GM19467 (cell line): ENCODE measurements at regions not wholly inside any gene's neighbourhood (a gene's known extent, or its start where the extent isn't known, plus 50 kb on each side); places are given as distances from the start of the nearest gene placed in this dataset.
"Not testable (repeated sequence)": the region's sequence is repeated elsewhere in the genome, so short reads cannot be mapped to it uniquely, and the experiment has no call there.

Experiments used
- ATAC-seq: cut with Tn5 transposase; IDR thresholded peaks from one replicate; pipeline ENCODE4 v1.9.1; 2021; ENCODE audit warnings: mild to moderate bottlenecking, moderate library complexity; ENCODE audit not compliant: unreplicated experiment

DNA sequence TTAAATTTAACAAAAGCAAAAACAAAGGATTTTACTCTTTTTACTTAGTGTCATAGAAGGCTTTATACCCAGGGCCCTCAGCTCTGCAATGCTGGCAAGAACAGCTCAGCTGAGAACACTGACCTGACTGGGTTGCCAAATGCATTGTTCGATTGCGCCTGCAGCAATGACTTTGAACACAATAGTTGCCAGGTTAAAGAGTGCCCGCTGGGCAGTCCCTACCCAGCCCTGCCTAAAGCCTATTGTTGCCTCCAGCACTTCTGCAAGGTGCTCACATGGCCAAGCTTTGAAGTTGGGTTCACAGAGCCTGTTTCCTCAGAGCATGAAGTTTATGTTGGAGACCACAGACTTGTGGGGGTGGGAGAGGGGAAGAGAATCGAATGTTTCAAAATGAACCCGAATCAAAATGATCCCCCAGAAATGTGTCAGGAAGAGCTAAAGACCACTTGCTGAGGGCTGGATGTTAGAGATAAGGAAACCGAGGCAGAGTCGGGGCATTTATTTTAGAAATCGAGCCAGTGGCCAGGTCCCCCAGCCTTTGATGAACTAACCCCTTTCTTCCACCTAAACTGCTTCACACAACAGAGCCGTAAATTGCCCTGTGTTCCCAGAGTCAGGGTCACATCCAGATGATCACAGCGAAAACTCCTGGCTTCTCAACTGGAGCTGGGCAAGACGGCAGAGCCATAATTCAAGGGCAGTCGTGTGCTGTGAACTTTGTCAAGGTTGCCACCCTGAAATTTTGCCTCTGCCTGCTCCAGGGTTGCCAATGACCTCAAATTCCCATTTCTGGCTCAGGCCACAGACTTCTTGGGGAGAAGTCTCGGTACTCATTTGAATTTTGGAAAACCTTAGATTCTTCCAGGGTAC lies 55.0 kb downstream of the FOXA2 start:
- ATAC-seq, result no peak

DNA sequence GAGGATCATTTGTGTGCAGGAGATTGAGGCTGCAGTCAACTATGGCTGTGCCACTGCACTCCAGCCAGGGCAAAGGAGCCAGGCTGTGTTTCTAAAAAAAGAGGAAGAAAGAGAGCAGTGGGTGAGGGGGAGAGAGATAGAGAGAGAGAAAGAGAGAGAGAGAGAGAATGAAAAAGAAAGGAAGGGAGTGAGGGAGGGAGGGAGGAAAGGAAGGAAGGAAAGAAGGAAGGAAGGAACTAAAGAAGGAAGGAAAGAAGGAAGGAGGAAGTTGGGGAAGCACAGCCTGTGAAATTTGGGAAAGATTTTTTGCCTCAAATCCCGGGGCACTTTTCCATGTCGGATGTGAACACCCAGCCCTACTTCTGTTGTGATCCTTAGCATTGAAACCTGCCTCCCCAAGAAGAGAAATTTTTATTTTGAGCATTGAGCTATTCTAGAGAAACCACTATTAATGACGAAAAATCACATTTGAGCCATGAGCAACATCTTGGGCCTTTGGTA lies 57.8 kb downstream of the FOXA2 start:
- no peak for ATAC-seq

DNA sequence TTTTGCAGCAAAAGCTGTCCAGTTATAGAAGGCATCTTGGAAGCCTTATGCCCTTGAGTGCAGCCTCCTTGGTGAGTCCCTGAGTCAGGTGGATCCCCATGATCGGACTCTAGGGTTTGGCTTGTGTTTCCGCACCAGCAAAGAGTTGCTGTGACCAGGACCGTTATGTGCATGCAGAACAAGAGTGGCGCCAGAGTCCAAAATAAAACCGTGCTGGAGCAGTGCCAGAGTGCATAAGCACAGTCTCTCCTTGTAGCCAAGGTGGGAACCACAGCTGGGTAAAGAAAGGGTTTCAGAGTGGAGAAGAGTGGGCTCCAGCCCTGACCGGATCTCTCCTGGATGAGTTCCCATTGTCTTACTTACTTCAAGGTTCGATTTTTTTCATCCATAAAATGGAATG lies 58.6 kb downstream of the FOXA2 start:
- ATAC-seq, result no peak

DNA sequence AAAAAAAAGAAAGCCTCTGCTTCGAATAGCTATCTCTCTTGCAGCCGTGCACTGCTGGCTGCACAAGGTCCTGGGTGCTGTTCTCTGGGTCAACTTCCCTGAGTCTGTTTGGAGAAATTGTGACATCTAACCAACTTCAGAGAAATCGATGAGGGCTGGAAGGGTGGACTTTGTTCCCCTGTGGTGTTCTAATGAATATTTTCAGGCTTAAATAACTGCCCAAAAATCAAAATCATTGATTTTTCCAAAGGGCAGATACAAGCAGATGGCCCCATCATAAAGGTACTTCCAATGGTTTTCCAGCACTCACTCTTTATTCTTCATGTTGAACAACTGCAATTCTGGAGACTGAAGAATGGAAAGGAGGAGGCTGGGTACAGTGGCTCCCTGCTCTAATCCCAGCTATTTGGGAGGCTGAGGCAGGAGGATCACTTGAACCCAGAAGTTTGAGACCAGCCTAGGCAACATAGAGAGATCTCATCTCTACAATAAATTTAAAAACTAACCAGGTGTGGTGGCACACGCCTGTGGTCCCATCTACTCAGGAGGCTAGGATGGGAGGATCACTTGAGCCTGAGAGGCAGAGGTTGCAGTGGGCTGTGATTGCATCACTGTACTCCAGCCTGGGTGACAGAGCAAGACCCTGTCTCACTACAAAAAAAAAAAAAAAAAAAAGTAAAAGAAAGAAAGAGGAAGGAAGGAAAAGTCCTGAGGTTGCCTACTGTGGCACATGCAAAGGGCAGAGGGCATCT lies 59.1 kb downstream of the FOXA2 start:
- ATAC-seq, result no peak

DNA sequence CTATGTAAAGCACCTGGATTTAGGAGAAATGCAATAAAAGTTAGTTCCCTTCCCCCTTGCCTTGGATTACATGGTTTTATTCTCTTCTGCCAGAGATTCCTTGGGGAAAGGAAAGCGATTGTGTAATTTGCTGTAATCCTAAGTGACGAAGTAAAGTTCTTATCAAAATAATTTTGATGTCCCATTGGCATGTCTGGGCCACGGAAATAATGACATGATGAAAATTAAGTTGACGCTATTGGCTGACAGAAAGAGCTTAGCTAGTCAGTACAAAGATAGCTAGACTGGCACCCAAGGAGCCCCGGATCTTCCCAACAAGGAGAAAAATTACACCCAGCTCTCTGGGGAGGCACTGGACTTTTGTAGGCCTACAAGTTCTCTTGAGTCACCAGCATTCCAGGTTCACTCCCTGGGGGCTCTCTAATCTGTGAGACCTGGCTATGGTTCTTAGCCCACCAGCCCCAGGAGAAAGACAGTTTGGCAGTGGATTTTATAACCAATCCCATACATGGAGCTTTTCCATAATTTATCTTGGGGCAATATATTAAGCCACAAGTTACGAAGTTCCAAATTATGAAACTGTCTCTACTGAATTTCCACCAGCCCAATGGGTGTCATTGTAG lies 59.9 kb downstream of the FOXA2 start:
- no peak for ATAC-seq

DNA sequence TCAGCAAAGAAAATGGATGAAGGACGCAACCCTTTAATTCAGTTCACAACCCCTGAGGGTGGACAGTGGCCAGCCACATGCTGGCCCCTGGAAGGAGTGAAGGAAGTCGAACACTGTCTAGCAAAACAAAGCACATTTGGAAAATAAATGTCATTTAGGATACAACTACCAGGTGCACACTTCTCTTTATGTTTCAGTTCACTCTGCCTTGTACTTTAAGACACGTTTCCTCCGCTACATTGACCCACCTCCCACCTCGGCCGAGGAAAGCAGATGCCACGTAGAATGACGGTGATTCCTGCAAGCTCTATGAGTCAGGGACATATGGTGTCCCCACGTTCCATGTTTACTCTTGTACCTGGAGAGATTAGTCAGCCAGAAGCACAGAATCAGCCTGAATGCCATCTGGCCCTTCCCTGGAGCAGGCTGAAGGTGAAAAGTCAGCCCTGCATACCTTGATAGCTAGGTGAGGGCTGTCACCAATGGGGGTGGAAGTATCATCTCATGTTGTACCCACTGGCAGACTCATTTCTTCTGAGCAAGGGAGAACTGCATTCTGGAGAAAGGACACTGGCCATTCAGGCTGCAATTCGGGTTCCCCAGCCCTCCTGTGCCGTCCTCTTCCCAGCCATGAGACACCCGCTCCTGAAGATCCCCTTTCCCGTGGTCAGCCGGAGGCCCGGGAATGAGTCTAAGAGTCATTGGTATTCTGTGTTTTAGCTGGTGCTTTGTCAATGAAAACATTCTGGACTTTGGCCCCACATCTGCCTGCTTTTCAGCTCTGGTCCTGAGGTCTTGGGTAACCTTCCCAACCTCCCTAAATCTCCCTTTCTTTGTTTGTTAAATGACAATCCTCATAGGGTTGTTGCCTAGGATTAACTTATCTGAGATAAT lies 60.6 kb downstream of the FOXA2 start:
- no peak for ATAC-seq

DNA sequence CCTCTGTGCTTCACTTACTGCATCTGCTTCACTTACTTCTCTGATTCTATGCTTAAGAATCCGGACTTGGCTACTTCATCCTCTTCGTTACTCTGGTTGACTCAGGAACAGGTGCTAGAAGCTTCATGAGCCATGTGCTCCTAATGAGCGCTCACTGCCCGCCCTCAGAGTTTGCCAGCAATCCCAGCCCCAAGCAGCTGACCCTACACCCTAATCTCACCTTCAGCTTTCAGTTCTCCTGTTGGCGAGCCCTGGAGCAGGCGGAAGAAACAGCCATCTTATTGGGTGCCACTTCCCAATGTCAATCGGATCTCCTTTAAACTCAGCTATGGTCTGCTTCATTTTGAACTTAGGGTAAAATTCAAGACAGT lies 61.3 kb downstream of the FOXA2 start:
- no peak for ATAC-seq

DNA sequence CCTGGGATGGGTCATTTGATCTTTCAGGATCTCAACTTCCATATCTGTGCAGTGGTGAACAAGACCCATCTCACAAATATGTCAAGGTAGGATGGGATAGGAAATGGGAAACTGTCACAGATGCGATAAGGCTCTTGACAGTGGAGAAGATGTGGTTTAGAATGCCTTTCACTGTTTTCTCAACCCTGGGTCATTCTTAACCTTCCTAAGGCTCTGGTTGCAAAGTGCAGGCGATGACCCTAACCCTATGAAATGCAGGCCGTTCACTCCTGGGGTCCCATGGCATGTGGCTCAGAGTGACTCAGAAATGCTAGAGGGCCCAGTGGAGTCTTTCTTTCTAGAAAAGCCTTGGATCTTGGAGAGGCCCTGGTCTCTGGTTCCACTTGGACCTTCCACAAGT lies 61.7 kb downstream of the FOXA2 start:
- ATAC-seq, result no peak

DNA sequence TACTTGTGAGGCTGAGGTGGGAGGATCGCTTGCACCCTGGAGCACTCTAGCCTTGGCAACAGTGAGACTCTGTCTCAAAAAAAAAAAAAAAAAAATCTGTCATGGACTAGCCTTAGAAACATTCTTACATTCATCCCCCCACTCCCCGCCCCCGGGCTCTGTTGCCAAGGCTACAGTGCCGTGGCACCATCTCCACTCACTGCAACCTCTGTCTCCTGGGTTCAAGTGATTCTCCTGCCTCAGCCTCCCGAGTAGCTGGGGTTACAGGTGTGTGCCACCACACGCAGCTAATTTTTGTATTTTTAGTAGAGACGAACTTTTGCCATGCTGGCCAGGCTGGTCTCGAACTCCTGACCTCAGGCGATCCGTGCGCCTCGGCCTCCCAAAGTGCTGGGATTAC lies 62.4 kb downstream of the FOXA2 start:
- not testable (repeated sequence) for ATAC-seq

DNA sequence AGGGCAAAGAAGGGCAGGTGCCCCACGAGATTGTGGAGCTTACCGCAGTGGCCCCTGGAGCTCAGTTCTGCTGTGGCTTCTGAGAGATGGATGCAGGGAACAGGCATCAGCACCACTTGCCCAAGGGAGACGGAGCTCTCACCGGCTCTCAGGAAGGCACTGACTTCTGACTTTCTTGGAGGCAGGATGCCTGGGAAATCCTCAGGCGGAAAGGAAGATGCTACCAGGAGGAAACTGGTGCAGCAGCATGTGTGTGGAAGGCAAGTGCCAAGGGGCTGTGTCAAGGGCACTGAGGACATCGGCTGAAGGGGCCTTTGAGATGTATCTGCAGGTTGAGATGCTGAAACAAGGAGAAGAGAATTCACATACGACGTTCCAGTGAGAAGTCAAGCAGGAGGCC lies 64.0 kb downstream of the FOXA2 start:
- no peak for ATAC-seq

DNA sequence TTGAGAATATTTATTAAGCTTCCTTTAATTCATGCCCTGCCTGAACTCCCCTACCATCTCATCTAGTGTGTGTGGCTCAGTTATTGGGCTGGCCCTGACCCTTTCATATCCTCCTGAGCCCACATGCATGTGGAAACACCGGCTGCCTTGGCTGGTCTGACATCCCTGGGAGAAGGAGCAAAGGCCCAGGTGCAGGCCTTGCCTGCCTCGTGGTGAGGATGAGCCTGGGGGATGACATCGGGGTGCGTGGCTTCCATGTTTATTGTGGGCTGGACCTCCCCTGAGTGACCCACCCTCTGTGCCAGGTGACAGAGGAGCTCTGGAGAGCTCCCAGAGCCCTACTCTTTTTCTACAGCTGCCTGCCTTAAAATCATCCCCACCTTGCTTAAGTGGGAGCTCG lies 69.1 kb downstream of the FOXA2 start:
- ATAC-seq, result no peak

DNA sequence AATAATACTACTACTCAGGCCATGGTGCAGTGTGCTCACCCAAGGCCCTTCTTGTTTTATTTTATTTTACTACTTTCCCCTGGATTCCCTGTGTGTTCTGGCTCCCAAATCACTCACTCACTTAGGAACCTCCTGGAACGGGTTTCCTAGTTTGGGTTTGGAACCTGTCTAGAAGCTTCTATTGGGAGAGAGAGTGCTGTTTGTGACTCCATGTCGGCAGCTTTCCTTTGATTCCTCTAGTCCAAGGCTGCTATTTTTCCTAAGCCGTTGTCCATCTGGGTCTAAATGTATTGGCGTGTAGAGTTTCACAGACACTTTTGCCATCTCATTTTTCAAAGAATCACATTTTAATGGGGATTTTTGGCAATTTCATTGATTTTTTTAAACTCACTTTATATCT lies 70.8 kb downstream of the FOXA2 start:
- no peak for ATAC-seq

DNA sequence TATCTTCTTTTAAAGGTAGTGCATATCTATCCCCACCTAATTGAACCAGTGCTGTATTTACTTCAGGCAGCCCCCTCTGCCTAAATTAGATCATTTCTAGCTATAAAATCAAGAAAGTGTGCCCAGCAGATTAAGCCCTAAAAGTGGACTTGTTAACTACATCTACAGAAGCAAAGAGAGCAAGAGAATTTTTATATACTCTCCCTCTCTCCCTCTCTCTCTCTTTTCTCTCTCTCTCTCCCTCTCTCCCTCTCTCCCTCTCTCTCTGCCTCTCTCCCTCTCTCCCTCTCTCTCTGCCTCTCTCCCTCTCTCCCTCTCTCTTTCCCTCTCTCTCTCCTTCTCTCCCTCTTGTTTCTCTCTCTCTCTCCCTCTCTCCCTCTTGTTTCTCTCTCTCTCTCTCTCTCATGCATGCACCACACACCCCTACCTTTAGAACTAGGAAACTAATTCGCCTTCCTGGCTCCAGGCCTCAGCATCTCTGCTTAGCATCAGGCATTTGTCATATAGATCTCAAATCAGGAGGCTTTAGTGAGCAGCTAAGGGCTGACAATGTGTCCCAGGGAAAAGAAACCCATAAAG lies 71.4 kb downstream of the FOXA2 start:
- no peak for ATAC-seq

DNA sequence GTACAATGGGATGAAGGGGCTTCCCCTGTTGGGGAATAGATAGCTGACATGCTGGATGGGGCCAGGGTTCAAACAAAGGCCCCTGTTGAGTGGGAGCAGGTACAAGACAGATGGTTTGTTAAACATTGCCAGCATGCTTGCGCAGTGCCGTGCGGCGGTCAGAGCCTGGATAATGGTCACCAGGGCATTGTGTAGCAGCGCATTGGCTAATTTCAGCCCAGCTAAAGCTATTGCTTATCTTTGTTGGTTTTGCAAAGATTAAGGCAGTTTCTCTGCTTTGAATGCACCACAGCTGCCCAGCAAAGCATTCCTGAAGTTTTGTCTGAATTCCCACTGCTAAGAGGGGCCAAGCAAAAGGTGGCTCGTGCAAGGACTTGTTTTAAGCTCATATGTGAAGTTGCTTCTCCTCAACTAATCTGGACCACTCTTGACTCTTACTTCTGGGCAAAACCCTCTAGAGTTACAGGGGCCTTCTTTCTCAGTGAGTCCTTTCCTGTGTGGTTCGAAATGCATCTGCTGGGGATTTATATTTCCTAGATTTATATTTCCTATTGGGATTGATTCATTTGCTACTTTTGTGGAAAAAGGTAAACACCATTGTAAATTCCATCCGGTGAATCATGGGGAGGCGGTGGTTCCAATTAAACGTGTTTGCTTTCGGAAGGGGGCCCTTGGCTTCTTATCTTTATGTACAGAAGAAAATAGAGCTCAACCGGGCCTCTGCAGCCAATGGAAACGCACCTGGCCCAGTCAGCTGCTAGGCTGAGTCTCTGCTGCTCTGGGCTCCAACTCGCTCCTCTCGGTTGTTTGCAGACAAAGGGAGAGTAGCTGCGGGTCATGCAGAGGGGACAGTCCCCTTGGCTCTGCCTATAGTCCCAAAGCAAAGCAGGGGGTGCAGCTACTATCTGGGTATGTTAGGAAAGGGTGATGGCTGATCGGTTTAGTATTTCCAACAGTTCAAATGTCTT lies 72.1 kb downstream of the FOXA2 start:
- no peak for ATAC-seq

DNA sequence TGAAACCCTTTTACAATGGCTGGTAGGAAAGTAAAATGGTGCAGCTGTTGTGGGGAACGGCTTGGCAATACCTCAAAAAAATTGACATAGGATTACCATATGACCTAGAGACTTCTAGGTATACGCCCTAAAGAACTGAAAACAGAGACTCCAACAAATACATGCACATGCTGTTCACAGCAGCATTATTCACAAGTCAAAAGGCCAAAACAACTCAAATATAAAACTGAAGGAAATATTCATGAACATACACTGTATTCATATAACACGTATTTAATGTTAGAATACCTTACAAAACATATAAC lies 74.6 kb downstream of the FOXA2 start:
- ATAC-seq, result no peak

DNA sequence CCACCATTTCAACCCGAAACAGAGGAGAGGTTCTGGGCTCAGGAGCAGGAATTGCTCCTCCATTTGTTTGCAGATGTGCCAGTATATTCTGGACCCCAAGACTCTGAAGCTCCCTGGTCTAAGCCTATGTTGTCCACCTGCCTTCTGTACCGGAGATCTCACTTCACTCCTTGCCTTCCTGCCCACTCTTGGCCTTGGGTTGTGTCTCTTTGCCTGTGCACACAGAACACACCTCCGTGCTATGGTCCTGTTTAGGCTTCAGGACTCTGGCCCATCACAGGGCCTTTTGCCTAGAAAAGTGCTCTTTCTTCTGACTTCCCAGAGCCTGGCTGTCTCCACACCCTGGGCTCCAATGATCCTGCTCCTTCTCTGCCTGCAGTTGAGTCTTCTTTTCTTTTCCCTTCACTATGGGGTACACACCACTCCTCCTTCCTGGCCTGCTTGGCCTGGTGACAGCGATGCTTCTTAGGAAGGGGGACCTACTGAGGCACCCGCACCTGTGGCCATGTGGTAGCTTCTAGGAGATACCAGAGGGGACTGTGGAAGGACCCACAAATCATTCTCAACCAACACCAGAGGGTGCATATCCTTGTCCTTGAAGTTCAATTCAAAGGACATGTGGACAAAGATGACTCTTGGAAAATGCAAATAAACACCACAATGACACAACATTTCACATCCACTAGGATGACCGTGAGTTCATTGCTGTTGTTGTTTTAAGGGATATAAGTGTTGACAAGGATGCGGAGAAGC lies 75.1 kb downstream of the FOXA2 start:
- no peak for ATAC-seq

DNA sequence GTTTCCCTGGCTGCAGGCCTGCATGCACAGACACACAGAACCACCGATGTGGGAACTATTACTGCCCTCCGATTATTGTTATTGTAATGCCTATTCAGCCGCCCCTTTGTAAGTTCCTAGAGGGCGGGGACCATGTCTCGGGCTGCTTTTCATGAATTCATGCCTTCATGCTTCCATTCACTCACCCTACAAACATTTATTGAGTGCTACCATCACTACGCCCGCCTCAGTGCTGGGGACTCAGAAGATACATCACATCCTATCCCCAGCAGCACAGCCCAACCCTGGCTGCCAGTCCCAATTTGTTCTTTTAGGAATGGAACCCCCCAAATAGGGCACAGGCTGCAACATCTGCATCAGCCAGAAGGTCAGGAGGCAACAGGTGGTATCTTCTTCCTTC lies 75.9 kb downstream of the FOXA2 start:
- ATAC-seq, result no peak

DNA sequence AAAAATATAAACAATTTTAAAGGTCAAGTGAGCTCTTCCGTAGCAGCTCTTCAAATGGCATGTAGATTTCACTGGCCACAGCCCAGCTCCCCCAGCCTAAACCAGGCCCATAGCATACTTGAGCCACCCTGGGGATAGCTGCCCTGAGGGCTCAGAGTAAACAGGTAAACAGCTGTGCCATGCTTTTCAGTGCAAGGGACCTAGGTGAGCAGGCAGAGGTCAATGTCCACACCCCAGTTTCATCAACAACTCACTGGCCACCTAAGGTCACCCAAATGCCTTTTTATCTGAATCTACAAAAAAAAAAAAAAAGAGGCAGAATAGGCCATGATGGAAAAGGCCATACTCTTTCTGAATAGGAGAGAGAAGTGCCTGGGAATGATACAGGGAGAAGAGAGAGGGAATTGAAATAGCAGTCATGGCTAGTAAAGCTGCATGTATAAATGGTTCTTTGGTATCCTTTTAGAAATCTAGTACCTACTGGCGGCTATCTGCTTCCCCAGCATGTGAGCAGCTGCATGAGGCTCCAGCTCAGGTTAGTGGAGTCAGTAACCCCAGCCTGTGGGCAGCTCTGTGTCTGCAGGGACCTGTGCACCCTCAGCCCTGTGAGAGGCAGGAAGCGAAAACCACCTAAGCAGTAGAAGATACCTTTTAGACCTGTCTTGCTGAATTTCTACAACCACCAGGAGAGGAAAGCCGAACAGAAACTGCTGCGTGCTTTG lies 77.0 kb downstream of the FOXA2 start:
- no peak for ATAC-seq
